ENCODE measurements at regions not wholly inside any gene's neighbourhood (a gene's known extent, or its start where the extent isn't known, plus 50 kb on each side); places are given as distances from the start of the nearest gene placed in this dataset.
A peak's percentile ranks its signal among the peaks of the same experiment; 100 is the strongest.

GRCh38 chr13:59521549-59521948 is 642.2 kb downstream of the DIAPH3 start:
- no peaks in the 10 kb centered on the region for H3K36me3 ChIP-seq
- intact Hi-C loops (cut with DNase I) = no loop called here
- no peak overlapping the region for H3K27ac ChIP-seq
- no peaks in the 10 kb centered on the region for H3K27me3 ChIP-seq
- H3K9me3 ChIP-seq = no peaks in the 10 kb centered on the region
- WGBS, 2 donors = 95 to 97% methylated on average over 1 of the region's 1 CpG
- DNase-seq = no peak
- TF ChIP-seq POLR2A (IDR thresholded peaks at IDR 0.05) = no peak
- no peak overlapping the region for H3K4me3 ChIP-seq
- no peaks in the 10 kb centered on the region for H3K4me1 ChIP-seq

GRCh38 chr13:59522652-59523051 is 641.1 kb downstream of the DIAPH3 start:
- Histone ChIP-seq H3K27me3 (no peaks in the 10 kb centered on the region), H3K4me1 (no peaks in the 10 kb centered on the region), H3K9me3 (no peaks in the 10 kb centered on the region), H3K27ac (no peak overlapping the region), H3K4me3 (no peak overlapping the region), H3K36me3 (no peaks in the 10 kb centered on the region)
- no peak for TF ChIP-seq EP300 (IDR thresholded peaks at IDR 0.05)
- no peak for DNase-seq
- intact Hi-C loops (cut with DNase I) = no loop called here

DNA sequence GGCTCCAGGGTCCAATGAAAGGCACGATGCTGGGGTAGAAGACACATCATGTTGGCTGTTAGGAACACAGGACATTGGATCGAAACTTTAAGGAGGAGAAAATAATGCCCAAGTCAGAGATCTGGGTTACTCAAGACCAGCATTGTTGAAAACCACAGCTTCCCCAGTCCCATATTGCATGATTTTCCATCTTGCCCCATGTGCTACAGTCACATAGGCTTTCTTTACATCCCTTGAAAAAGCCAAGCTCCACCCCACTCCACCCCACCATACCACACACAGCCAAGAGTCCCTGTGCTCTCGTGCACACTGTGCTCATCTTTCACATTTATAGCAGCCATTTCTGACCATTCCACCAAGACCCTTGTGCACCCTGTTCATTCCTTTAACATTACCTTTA is 636.2 kb downstream of the DIAPH3 start:
- Histone ChIP-seq H3K36me3 (no peaks in the 10 kb centered on the region), H3K9me3 (no peaks in the 10 kb centered on the region), H3K27me3 (no peaks in the 10 kb centered on the region), H3K4me3 (no peak overlapping the region), H3K4me1 (peaks cover 0 to 24% (median 11%) of the 10 kb centered on the region in 4 donors), H3K27ac (no peak overlapping the region)
- intact Hi-C loops (cut with DNase I) = no loop called here
- DNase-seq = no peak
- no peak for TF ChIP-seq CTCF (IDR thresholded peaks at IDR 0.05)
- TF ChIP-seq EP300 (IDR thresholded peaks at IDR 0.05) = no peak
- TF ChIP-seq POLR2A (IDR thresholded peaks at IDR 0.05) = no peak
- TF ChIP-seq POLR2AphosphoS5 (IDR thresholded peaks at IDR 0.05) = no peak
- 85 to 87% methylated on average over 3 of the region's 3 CpGs for WGBS, 2 donors

DNA sequence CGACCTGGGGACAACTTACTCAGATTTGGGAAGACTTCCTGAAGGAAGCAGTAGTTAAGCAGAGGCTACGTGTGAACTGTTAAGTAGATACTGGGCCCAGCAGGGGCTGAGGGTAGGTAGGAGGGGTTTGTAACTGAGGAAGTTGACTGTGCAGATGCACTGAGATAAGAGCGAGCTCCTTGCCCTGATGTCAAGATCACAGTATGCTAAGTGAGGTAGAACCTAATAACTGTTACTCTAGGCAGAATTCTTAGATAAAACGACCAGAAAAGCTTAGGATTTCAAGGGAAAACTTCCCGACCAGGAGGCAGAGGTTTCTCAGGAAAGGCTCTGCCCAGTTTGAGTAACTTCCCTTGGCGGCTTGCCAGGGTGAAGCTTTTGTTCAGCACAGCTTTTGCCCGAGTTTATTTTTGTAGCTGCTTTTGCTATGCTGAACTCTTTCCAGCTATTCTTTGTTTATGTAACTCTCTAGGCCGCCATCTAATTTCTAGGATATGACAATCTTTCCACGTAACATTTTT is 632.1 kb downstream of the DIAPH3 start:
- H3K27ac ChIP-seq = peak overlapping the region; percentile 27 to 57 (median 34)
- peak in 3 of 4 donors; percentile 14 to 25 (median 16) for TF ChIP-seq POLR2AphosphoS5 (IDR thresholded peaks at IDR 0.05)
- no peak for TF ChIP-seq CTCF (IDR thresholded peaks at IDR 0.05)
- WGBS, 2 donors = 13 to 18% methylated on average over 9 of the region's 9 CpGs
- intact Hi-C loops (cut with DNase I) = no loop called here
- no peaks in the 10 kb centered on the region for H3K27me3 ChIP-seq
- H3K9me3 ChIP-seq = no peaks in the 10 kb centered on the region
- peaks cover 0 to 38% (median 15%) of the 10 kb centered on the region in 4 donors for H3K4me1 ChIP-seq
- H3K36me3 ChIP-seq = no peaks in the 10 kb centered on the region
- peak; percentile 88 for DNase-seq
- no peak overlapping the region for H3K4me3 ChIP-seq

- peaks cover 0 to 38% (median 15%) of the 10 kb centered on the region in 4 donors for H3K4me1 ChIP-seq
- TF ChIP-seq CTCF (IDR thresholded peaks at IDR 0.05) (no peak), POLR2AphosphoS5 (IDR thresholded peaks at IDR 0.05) (no peak), EP300 (IDR thresholded peaks at IDR 0.05) (no peak), POLR2A (IDR thresholded peaks at IDR 0.05) (no peak)
- WGBS, 2 donors = 88 to 90% methylated on average over 2 of the region's 2 CpGs
- no peaks in the 10 kb centered on the region for H3K9me3 ChIP-seq
- no peak overlapping the region for H3K4me3 ChIP-seq
- H3K27me3 ChIP-seq = no peaks in the 10 kb centered on the region
- no peaks in the 10 kb centered on the region for H3K36me3 ChIP-seq
- peak overlapping the region in 2 of 4 donors; percentile 31 to 57 for H3K27ac ChIP-seq
- DNase-seq = no peak
- intact Hi-C loops (cut with DNase I) = no loop called here
Observed at GRCh38 chr13:59532405-59532804, 631.3 kb downstream of the DIAPH3 start.

Measured in sigmoid colon (tissue), 6 donors.